Colonic mucosa (tissue), 4 donors: ENCODE measurements at regions not wholly inside any gene's neighbourhood (a gene's known extent, or its start where the extent isn't known, plus 50 kb on each side); places are given as distances from the start of the nearest gene placed in this dataset.

Experiments used
- DNase-seq: peaks from one replicate; pipeline ENCODE4 v3.0.0-alpha.2; 2020
- H3K27ac ChIP-seq: fragments of 200-600 bp; one replicate; pipeline ENCODE4 v1.8.0; 2021
- H3K27me3 ChIP-seq: fragments of 200-600 bp; one replicate; pipeline ENCODE4 v1.8.0; 2021
- H3K36me3 ChIP-seq: fragments of 200-600 bp; one replicate; pipeline ENCODE4 v1.8.0; 2021
- H3K4me1 ChIP-seq: fragments of 200-600 bp; one replicate; pipeline ENCODE4 v1.8.0; 2021; ENCODE audit warnings: mild to moderate bottlenecking
- H3K4me3 ChIP-seq: fragments of 200-600 bp; one replicate; pipeline ENCODE4 v1.8.0; 2021
- H3K9ac ChIP-seq, 2 donors: one replicate each; pipeline ENCODE4 v1.7.0; 2013; ENCODE audit warnings: control low read depth in 2 of 2, low read depth in 2 of 2, low read length in 2 of 2
- H3K9me3 ChIP-seq: fragments of 200-600 bp; one replicate; pipeline ENCODE4 v1.8.0; 2021
- intact Hi-C: fragments of 100-400 bp; cut with DNase I; formaldehyde crosslinking; loops from one replicate; pipeline ENCODE4 v1.14.1; 2022
- TF ChIP-seq, protein P1 (sequence below): fragments of 200-600 bp; IDR thresholded peaks from one replicate; pipeline ENCODE4 v1.8.0; 2022; ENCODE audit warnings: antibody characterized with exemption, mild to moderate bottlenecking
- donor health status: healthy.
- donor health status: DM: no; HTN: no; CAD: no.
- donor health status: DM: no; HTN: no; CAD: no.

GRCh38 chr3:1938975-1939374, 159.7 kb upstream of the CNTN4 start:
- no peak overlapping the region for H3K9ac ChIP-seq
- TF ChIP-seq, protein P1, sequence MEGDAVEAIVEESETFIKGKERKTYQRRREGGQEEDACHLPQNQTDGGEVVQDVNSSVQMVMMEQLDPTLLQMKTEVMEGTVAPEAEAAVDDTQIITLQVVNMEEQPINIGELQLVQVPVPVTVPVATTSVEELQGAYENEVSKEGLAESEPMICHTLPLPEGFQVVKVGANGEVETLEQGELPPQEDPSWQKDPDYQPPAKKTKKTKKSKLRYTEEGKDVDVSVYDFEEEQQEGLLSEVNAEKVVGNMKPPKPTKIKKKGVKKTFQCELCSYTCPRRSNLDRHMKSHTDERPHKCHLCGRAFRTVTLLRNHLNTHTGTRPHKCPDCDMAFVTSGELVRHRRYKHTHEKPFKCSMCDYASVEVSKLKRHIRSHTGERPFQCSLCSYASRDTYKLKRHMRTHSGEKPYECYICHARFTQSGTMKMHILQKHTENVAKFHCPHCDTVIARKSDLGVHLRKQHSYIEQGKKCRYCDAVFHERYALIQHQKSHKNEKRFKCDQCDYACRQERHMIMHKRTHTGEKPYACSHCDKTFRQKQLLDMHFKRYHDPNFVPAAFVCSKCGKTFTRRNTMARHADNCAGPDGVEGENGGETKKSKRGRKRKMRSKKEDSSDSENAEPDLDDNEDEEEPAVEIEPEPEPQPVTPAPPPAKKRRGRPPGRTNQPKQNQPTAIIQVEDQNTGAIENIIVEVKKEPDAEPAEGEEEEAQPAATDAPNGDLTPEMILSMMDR = no peak
- intact Hi-C loops = no loop called here

GRCh38 chr3:1942781-1943180, 155.9 kb upstream of the CNTN4 start:
- TF ChIP-seq, protein P1 = no peak
- H3K4me3 ChIP-seq = no peak overlapping the region
- no peak overlapping the region for H3K27ac ChIP-seq
- no peak for DNase-seq
- H3K9me3 ChIP-seq = no peaks in the 10 kb centered on the region
- no peaks in the 10 kb centered on the region for H3K4me1 ChIP-seq
- no peaks in the 10 kb centered on the region for H3K36me3 ChIP-seq
- no peak overlapping the region for H3K9ac ChIP-seq
- intact Hi-C loops = no loop called here
- no peaks in the 10 kb centered on the region for H3K27me3 ChIP-seq

More at GRCh38 chr3:1938975-1939374, 159.7 kb upstream of the CNTN4 start:
- no peak overlapping the region for H3K27ac ChIP-seq
- no peaks in the 10 kb centered on the region for H3K27me3 ChIP-seq
- no peaks in the 10 kb centered on the region for H3K36me3 ChIP-seq
- no peak overlapping the region for H3K4me3 ChIP-seq
- DNase-seq = no peak
- no peaks in the 10 kb centered on the region for H3K4me1 ChIP-seq
- H3K9me3 ChIP-seq = no peaks in the 10 kb centered on the region

DNA sequence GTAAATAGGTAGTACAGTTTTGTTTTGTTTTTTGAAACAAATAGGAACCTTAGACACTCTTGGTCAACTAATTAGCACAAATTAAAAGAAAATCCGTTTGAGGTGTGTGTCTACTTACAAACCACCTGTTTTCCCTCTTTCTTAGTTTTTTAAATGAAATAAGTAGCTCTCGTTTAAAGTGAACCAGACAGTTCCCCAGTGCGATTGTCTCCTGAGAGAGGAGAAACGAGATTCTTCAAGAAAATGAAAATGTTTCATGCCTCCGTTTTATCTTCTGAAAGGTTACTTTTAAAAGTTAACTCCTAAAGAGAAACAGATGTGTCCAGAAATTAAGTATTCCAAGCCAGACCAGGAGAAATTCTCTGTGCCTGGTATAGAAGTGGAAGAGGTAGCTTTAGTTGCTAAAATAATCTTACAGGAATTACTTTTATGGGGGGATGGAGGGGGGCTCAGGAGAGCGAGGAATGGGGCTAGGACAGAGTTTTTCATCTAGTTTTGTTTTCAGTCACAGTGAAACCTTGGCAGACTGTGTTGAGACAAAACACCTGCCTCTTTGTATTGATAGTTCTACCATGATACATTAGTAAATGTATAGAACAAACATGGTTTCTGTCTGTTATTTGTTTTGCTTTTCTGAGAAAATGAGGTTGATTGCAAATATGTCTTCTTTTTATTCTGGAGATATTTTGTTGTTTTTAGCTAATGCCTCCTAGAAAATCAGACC, 155.1 kb upstream of the CNTN4 start:
- no peaks in the 10 kb centered on the region for H3K27me3 ChIP-seq
- no peaks in the 10 kb centered on the region for H3K4me1 ChIP-seq
- H3K9me3 ChIP-seq = no peaks in the 10 kb centered on the region
- H3K36me3 ChIP-seq = no peaks in the 10 kb centered on the region
- no peak for DNase-seq
- TF ChIP-seq, protein P1 = no peak
- H3K4me3 ChIP-seq = no peak overlapping the region
- H3K9ac ChIP-seq = no peak overlapping the region
- H3K27ac ChIP-seq = no peak overlapping the region
- intact Hi-C loops = no loop called here

GRCh38 chr3:1945698-1946097, 153.0 kb upstream of the CNTN4 start:
- Histone ChIP-seq H3K27ac (no peak overlapping the region), H3K4me3 (no peak overlapping the region), H3K4me1 (no peaks in the 10 kb centered on the region), H3K36me3 (no peaks in the 10 kb centered on the region), H3K9ac (no peak overlapping the region), H3K9me3 (no peaks in the 10 kb centered on the region), H3K27me3 (no peaks in the 10 kb centered on the region)
- TF ChIP-seq, protein P1 = no peak
- intact Hi-C loops = no loop called here
- DNase-seq = no peak

DNA sequence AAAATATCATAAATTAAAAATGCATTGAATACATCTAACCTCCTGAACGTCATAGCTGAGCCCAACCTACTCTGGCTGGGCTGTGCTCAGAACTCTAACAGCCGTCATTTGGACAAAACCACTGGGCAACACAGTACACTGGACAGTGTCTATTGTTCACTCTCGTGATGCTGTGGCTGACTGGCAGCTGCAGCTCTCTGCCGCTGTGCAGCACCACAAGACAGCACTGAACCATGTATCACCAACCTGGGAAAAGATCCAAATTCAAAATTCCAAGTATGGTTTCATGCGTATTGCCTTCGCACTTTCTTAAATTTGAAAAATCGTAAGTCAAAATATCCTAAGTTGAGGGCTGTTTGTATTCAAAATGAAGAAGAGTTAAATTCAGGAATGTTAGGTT, 145.1 kb upstream of the CNTN4 start:
- DNase-seq = no peak
- no peaks in the 10 kb centered on the region for H3K36me3 ChIP-seq
- TF ChIP-seq, protein P1 = no peak
- intact Hi-C loops = no loop called here
- no peak overlapping the region for H3K27ac ChIP-seq
- H3K9me3 ChIP-seq = no peaks in the 10 kb centered on the region
- H3K9ac ChIP-seq = no peak overlapping the region
- no peaks in the 10 kb centered on the region for H3K27me3 ChIP-seq
- H3K4me3 ChIP-seq = no peak overlapping the region
- H3K4me1 ChIP-seq = no peaks in the 10 kb centered on the region
